Endothelial cell (in vitro differentiated cells): ENCODE measurements at regions not wholly inside any gene's neighbourhood (a gene's known extent, or its start where the extent isn't known, plus 50 kb on each side); places are given as distances from the start of the nearest gene placed in this dataset.

ENCODE experiments used
- DNase-seq: peaks from one replicate; pipeline ENCODE4 v3.0.0; 2021; ENCODE audit warnings: low spot score
- H3K27ac Mint-ChIP-seq: one replicate; pipeline ENCODE4 v1.8.0; 2021; ENCODE audit warnings: mixed read lengths, inconsistent platforms; ENCODE audit not compliant: unreplicated experiment
- H3K27me3 Mint-ChIP-seq: one replicate; pipeline ENCODE4 v1.8.0; 2021; ENCODE audit warnings: mild to moderate bottlenecking, moderate library complexity, mixed read lengths, inconsistent platforms; ENCODE audit not compliant: unreplicated experiment
- H3K36me3 Mint-ChIP-seq: one replicate; pipeline ENCODE4 v1.8.0; 2021; ENCODE audit warnings: mild to moderate bottlenecking, low read depth, mixed read lengths, inconsistent platforms; ENCODE audit not compliant: unreplicated experiment
- H3K4me1 Mint-ChIP-seq: one replicate; pipeline ENCODE4 v1.8.0; 2021; ENCODE audit warnings: mild to moderate bottlenecking, mixed read lengths, inconsistent platforms; ENCODE audit not compliant: unreplicated experiment
- H3K4me3 Mint-ChIP-seq: one replicate; pipeline ENCODE4 v1.8.0; 2021; ENCODE audit warnings: mild to moderate bottlenecking, mixed read lengths, inconsistent platforms; ENCODE audit not compliant: unreplicated experiment
- H3K9me3 Mint-ChIP-seq: one replicate; pipeline ENCODE4 v1.8.0; 2021; ENCODE audit warnings: mixed read lengths, inconsistent platforms; ENCODE audit not compliant: unreplicated experiment
- CTCF ChIP-seq: fragments of 200-600 bp; sonication (generic); IDR thresholded peaks from one replicate; pipeline ENCODE4 v1.5.0; 2021; ENCODE audit warnings: antibody characterized with exemption; ENCODE audit not compliant: unreplicated experiment

GRCh38 chr12:126869644-126870043 lies 1397.3 kb upstream of the TMEM132C start:
- no peaks in the 10 kb centered on the region for H3K36me3 Mint-ChIP-seq
- peaks cover 1% of the 10 kb centered on the region for H3K27me3 Mint-ChIP-seq
- TF ChIP-seq CTCF: no peak
- H3K4me3 Mint-ChIP-seq: no peak overlapping the region
- H3K4me1 Mint-ChIP-seq: no peaks in the 10 kb centered on the region
- DNase-seq: no peak
- H3K27ac Mint-ChIP-seq: no peak overlapping the region
- H3K9me3 Mint-ChIP-seq: peaks cover 28% of the 10 kb centered on the region

GRCh38 chr12:126873701-126874100 lies 1393.3 kb upstream of the TMEM132C start:
- H3K36me3 Mint-ChIP-seq: no peaks in the 10 kb centered on the region

GRCh38 chr12:126874427-126875026 lies 1392.4 kb upstream of the TMEM132C start:
- no peaks in the 10 kb centered on the region for H3K4me1 Mint-ChIP-seq
- H3K4me3 Mint-ChIP-seq: no peak overlapping the region
- no peak for TF ChIP-seq CTCF
- no peak overlapping the region for H3K27ac Mint-ChIP-seq
- peaks cover 1% of the 10 kb centered on the region for H3K27me3 Mint-ChIP-seq
- peak; percentile 3 for DNase-seq
- peaks cover 45% of the 10 kb centered on the region for H3K9me3 Mint-ChIP-seq
- no peaks in the 10 kb centered on the region for H3K36me3 Mint-ChIP-seq

More at GRCh38 chr12:126873701-126874100, 1393.3 kb upstream of the TMEM132C start:
- peaks cover 44% of the 10 kb centered on the region for H3K9me3 Mint-ChIP-seq
- H3K27ac Mint-ChIP-seq: no peak overlapping the region
- peaks cover 1% of the 10 kb centered on the region for H3K27me3 Mint-ChIP-seq
- no peaks in the 10 kb centered on the region for H3K4me1 Mint-ChIP-seq
- DNase-seq: no peak
- H3K4me3 Mint-ChIP-seq: no peak overlapping the region
- TF ChIP-seq CTCF: no peak

GRCh38 chr12:126879842-126880241 lies 1387.1 kb upstream of the TMEM132C start:
- peaks cover 48% of the 10 kb centered on the region for H3K9me3 Mint-ChIP-seq
- no peak overlapping the region for H3K4me3 Mint-ChIP-seq
- H3K27ac Mint-ChIP-seq: no peak overlapping the region
- no peak for DNase-seq
- H3K27me3 Mint-ChIP-seq: peaks cover 1% of the 10 kb centered on the region
- H3K36me3 Mint-ChIP-seq: no peaks in the 10 kb centered on the region
- no peaks in the 10 kb centered on the region for H3K4me1 Mint-ChIP-seq
- TF ChIP-seq CTCF: no peak

- Mint-ChIP-seq H3K27me3 (no peaks in the 10 kb centered on the region), H3K4me3 (no peak overlapping the region), H3K27ac (no peak overlapping the region), H3K4me1 (no peaks in the 10 kb centered on the region), H3K36me3 (no peaks in the 10 kb centered on the region), H3K9me3 (peaks cover 33% of the 10 kb centered on the region)
- DNase-seq: no peak
- TF ChIP-seq CTCF: no peak
Measured at GRCh38 chr12:126883697-126884096, 1383.3 kb upstream of the TMEM132C start.
